Heart right ventricle (tissue), 16 donors: ENCODE measurements at regions not wholly inside any gene's neighbourhood (a gene's known extent, or its start where the extent isn't known, plus 50 kb on each side); places are given as distances from the start of the nearest gene placed in this dataset.

Source experiments
- ATAC-seq, 8 donors: fragments of 200-7000 bp; cut with Tn5 transposase; one replicate each; pipeline ENCODE4 v1.9.1; 2020; ENCODE audit warnings: mild to moderate bottlenecking in 8 of 8, moderate library complexity in 8 of 8, moderate number of reproducible peaks in 1 of 8
- DNase-seq, 2 donors: peaks; one replicate each; pipeline ENCODE4 v3.0.0-alpha.2; 2020
- H3K27ac ChIP-seq, 10 donors: fragments of 200-600 bp; sonication (generic) in 2 of 10; one replicate each; pipeline versions ENCODE4 v1.5.0 to v1.8.0; 2020 to 2022; ENCODE audit warnings: mild to moderate bottlenecking in 3 of 10
- H3K27me3 ChIP-seq, 7 donors: fragments of 200-600 bp; one replicate each; pipeline ENCODE4 v1.8.0; 2021 to 2022; ENCODE audit warnings: mild to moderate bottlenecking in 2 of 7
- H3K36me3 ChIP-seq, 9 donors: fragments of 200-600 bp; sonication (generic) in 1 of 9; one replicate each; pipeline versions ENCODE4 v1.5.0 to v1.8.0; 2020 to 2022; ENCODE audit warnings: mild to moderate bottlenecking in 2 of 9
- H3K4me1 ChIP-seq, 9 donors: fragments of 200-600 bp; sonication (generic) in 1 of 9; one replicate each; pipeline versions ENCODE4 v1.5.0 to v1.8.0; 2020 to 2022; ENCODE audit warnings: mild to moderate bottlenecking in 4 of 9
- H3K4me3 ChIP-seq, 10 donors: fragments of 200-600 bp; sonication (generic) in 2 of 10; one replicate each; pipeline versions ENCODE4 v1.5.0 to v1.8.0; 2020 to 2022; ENCODE audit warnings: mild to moderate bottlenecking in 7 of 10, moderate library complexity in 2 of 10
- H3K9me3 ChIP-seq, 11 donors: fragments of 200-600 bp in 10 of 11; sonication (generic) in 2 of 11; one replicate each; pipeline versions ENCODE4 v1.5.0 to v1.8.0; 2013 to 2022; ENCODE audit warnings: mild to moderate bottlenecking in 2 of 11, control low read depth in 1 of 11, moderate library complexity in 1 of 11
- CTCF ChIP-seq, 9 donors: fragments of 200-600 bp; sonication (generic) in 2 of 9; IDR thresholded peaks; one replicate each; pipeline versions ENCODE4 v1.5.0 to v1.8.0; 2021 to 2022; ENCODE audit warnings: antibody characterized with exemption in 9 of 9, mild to moderate bottlenecking in 5 of 9, moderate library complexity in 1 of 9
- WGBS, 2 donors: extraction: QIAGEN DNeasy Blood & Tissue Kit; methylation state at CpG; one replicate each; pipeline ENCODE4 v1.1.7; 2013; ENCODE audit warnings: inconsistent platforms in 1 of 2; 5-methylcytosine and 5-hydroxymethylcytosine counted together
- intact Hi-C, 10 donors: fragments of 100-400 bp; cut with DNase I; formaldehyde crosslinking; loops; one replicate each; pipeline versions ENCODE4 v1.11.1 to v1.14.2; 2022
- donor health status: Arrhythmogenic right ventricular cardiomyopathy.
- donor health status: ischemic (EF 13 %, LVEDD 7.1; RV severe dilation, severe dysfunction).
- donor health status: healthy with polysubstance abuse.
- donor health status: DM: no; HTN: yes; CAD: no.
- donor health status: DM: no; HTN: no; CAD: no.
- donor health status: ischemic (EF 25% LVEDD 6.9; RV normal size, moderate dysfunction).
- donor health status: ischemic (EF 25% LVEDD 5.7; RV mildly dilated, moderate dysfunction).
- donor health status: healthy.
- donor health status: DM: yes; HTN: yes; CAD: no.
- donor health status: Ischemic cardiomyopathy.
- donor health status: ischemic (EF 35%, LVEDD 5.7; RV mildly dilated, moderate dysfunction).
- donor health status: nonischemic (EF 11% LVEDD 7.7; RV severe dilation, severe dysfunction).
- donor health status: DM: yes; HTN: yes; CAD: no.
- donor health status: PGD.
- donor health status: ischemic (EF 29% LVEDD 5.4; RV normal size, mild dysfunction).
- donor health status: nonischemic (EF 23%, LVEDD 6.1; RV moderate dilation, normal function).

DNA sequence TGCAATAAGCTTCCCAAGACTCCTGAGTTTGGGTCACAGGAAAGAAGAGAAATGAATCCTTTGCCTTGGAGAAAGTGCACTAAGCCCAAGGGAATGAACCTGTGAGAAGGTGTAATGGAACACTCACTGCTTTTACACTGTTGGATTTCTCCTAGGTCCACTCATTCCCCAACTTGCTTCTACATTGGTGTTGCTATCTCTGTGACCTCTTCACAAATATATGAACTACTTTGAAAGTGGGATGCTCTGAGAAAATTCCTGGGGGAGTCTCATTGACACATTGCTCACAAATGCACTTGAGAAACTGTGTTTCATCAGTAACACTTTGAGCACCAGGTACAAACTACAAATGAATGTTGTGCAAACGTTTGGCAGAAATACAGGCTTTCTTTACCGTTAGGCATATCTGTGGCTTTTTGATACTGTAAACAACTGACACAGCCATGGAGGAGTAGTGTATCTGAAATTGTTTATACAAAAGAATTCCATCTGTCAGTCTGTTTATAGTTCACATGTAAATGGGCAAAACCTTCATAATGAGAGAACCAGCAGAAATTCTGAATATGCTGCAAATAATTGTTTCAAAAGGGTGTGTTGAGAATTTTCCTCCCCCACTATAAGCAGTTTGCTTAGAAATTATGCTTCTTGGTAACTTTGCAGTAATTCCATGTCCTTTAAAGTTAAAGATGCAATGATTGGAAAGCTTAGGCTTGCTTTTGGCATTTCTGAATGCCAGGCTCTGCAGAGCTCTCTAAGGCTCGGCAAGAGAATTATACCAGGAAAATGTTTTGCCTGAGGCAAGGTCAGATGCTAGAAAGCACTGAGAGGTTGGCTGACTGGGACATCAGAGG lies 348.5 kb upstream of the DDHD1 start:
- Histone ChIP-seq H3K9me3 (peaks cover 0 to 21% (median 9%) of the 10 kb centered on the region in 11 donors), H3K36me3 (no peaks in the 10 kb centered on the region), H3K27ac (no peak overlapping the region), H3K4me1 (no peaks in the 10 kb centered on the region), H3K27me3 (no peaks in the 10 kb centered on the region), H3K4me3 (no peak overlapping the region)
- no peak for DNase-seq
- TF ChIP-seq CTCF (IDR thresholded peaks at IDR 0.05): no peak
- intact Hi-C loops: no loop called here
- no peak for ATAC-seq
- WGBS, 2 donors: 43 to 48% methylated on average over 3 of the region's 3 CpGs

DNA sequence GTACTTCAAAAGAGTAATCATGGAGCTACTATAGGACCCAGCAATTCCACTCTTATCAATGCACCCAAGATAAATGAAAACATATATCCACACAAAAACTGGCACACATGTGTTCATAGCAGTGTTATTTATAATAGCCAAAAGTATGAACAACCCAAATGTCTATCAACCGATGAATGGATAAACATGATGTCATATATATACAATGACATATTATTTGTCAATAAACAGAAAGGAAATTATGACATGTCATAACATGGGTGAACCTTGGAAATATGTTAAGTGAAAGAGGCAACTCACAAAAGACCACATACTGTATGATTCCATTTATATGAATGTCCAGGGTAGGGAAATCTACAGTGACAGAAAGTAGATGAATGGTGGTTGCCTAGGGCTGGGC lies 347.1 kb upstream of the DDHD1 start:
- Histone ChIP-seq H3K4me1 (no peaks in the 10 kb centered on the region), H3K4me3 (no peak overlapping the region), H3K36me3 (no peaks in the 10 kb centered on the region), H3K27me3 (no peaks in the 10 kb centered on the region), H3K9me3 (peaks cover 0 to 21% (median 9%) of the 10 kb centered on the region in 11 donors), H3K27ac (no peak overlapping the region)
- DNase-seq: no peak
- no peak for TF ChIP-seq CTCF (IDR thresholded peaks at IDR 0.05)
- ATAC-seq: no peak
- WGBS, 2 donors: 96 to 97% methylated on average over 1 of the region's 1 CpG
- intact Hi-C loops: no loop called here

GRCh38 chr14:53496668-53497067 lies 343.5 kb upstream of the DDHD1 start:
- intact Hi-C loops: no loop called here
- H3K4me3 ChIP-seq: no peak overlapping the region
- H3K4me1 ChIP-seq: no peaks in the 10 kb centered on the region
- H3K27ac ChIP-seq: no peak overlapping the region
- H3K9me3 ChIP-seq: no peaks in the 10 kb centered on the region
- no peak for DNase-seq
- WGBS, 2 donors: 92 to 96% methylated on average over 2 of the region's 2 CpGs
- no peak for TF ChIP-seq CTCF (IDR thresholded peaks at IDR 0.05)
- no peak for ATAC-seq
- H3K36me3 ChIP-seq: no peaks in the 10 kb centered on the region
- H3K27me3 ChIP-seq: no peaks in the 10 kb centered on the region

GRCh38 chr14:53495846-53496343 lies 342.8 kb upstream of the DDHD1 start:
- intact Hi-C loops: no loop called here
- H3K27ac ChIP-seq: no peak overlapping the region
- DNase-seq (no peak), ATAC-seq (no peak)
- no peak for TF ChIP-seq CTCF (IDR thresholded peaks at IDR 0.05)
- no peaks in the 10 kb centered on the region for H3K36me3 ChIP-seq
- no peaks in the 10 kb centered on the region for H3K9me3 ChIP-seq
- no peaks in the 10 kb centered on the region for H3K4me1 ChIP-seq
- no peak overlapping the region for H3K4me3 ChIP-seq
- 92 to 95% methylated on average over 9 of the region's 9 CpGs for WGBS, 2 donors
- no peaks in the 10 kb centered on the region for H3K27me3 ChIP-seq
